NCI-H446 treated with DMSO at 0.1 percent for 48 hours (cell line): ENCODE measurements at regions not wholly inside any gene's neighbourhood (a gene's known extent, or its start where the extent isn't known, plus 50 kb on each side); places are given as distances from the start of the nearest gene placed in this dataset.
"Not testable (repeated sequence)": the region's sequence is repeated elsewhere in the genome, so short reads cannot be mapped to it uniquely, and the experiment has no call there.

Experiments used
- DNase-seq: peaks from one replicate; lab custom pipeline; 2025; lab: John Stamatoyannopoulos, UW

DNA sequence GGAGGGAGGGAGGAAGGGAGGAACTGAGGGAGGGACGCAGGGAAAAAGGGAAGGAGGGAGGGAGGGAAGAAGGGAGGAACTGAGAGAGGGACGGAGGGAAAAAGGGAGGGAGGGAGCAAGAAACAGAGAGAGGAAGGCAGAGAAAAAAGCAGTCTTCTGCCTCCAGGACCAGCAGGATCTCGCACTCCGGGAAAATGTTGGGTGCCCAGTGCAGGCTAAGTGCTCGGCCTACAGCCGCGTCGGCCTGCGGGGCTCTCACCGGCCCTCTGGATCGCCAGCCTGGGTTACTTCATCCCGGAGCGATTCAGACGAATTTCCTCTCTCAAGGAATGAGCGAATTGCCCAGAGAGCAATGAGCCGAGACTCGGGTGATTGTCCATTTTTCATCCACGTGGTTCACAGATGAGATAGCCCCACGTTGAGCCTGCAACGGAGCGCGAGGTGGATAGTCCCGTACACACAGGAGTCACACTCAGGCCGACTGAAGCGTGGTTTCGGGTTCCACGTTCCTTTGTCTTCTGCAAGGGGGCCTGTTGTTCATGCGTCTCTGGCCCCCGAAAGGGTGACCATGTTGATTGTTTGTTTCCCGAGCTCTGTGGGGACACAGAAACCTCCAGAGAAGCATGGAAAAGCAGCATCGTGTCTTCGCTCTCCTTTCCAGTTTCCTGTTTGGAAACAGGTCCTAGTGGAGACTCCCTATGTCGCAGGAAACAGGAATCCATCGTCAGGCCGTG lies 1937.1 kb upstream of the DEFB115 start:
- not testable (repeated sequence) for DNase-seq

DNA sequence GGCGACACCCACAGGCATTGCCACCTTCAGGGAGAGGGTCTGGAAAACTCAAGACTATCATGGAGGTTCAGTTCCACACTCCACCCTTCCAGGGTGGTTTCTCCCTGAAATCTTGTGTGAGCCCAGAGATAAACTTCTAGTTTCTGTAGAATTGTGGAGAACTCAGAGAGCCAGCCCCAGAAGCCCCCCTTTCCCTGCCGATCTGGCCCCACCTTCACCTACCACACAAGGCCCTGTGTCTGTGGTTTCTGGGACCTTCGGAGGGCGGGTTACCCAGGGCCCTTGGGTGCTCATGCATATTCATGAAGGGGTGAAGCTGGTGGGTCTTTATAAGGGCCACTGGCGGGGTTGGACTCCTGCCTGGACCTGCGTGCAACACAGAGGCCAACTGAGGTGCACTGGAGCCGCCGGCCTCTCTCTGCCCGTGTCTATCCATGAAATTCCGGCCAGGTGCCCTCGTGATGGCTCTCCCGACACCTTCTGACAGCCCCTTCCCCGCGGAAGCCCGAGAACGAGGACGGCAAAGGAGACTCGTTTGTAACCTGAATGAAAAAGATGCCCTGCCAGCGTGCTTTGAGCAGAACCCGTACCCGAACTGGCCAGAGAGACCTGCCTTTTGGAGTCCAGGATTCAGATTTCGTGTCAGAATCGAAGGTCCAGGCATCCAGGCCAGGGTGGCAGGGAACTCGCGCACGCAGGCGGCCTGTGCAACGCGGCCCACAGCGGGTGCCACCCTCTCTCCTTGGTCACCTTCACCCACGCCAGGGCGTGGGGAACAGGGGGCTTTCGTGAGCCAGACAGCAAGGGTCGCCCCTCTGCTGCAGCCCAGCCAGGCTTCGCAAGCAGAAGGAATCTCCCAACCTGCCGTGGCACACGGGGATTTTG lies 1933.6 kb upstream of the DEFB115 start:
- not testable (repeated sequence) for DNase-seq

DNA sequence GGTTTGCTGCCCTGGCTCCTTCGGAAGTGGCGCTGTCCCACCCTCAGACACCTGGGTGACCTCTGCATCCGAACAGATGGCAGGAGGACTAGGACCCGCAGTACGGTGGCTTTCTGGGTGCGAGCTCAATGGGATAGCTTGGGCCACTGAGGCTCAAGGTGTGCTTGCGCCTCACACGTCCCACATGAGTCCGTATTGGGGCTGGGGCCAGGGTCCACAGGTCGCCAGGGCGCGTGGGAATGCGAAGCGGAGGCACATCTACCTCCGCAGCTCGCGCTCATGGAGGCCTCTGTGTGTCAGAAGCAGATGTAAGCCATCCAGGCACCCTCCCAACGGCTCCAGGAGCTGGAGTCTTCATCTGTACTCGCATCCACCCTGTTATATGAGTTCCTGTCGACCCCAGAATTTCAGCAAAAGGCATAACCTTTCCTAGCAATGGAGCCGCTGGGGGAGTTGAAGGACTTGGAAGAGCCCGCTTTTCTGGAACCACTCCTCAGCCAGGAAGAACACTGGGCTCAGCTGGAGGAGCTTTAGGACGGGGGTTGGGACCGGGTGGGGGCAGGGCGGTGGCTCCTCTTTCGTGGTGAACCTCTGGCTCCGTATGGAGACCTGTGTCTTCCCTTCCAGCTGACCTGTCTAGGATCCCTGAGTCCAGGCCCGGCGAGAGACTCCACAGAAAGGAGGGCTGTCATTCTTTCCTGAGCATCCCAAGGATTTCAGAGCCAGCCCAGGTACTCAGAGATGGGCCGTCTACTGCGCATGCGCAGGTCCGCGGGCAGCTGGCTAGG lies 1932.8 kb upstream of the DEFB115 start:
- DNase-seq: not testable (repeated sequence)

DNA sequence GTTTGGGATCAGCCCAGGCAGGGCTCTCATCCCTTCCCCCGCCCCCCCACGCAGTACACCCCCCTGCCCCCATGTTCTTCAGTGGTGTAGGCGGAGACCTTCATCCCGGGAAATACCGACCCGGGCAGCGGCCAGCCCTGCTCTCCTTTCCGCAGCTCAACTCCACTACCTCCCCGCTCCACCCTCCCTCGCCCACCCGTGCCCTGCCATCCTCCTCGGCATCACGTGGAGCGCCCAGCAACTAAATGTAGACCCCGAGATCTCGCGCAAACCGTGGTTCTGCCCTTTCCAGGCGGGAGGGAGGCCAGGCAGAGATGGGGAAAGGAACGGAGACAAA lies 1932.2 kb upstream of the DEFB115 start:
- DNase-seq: no peak

DNA sequence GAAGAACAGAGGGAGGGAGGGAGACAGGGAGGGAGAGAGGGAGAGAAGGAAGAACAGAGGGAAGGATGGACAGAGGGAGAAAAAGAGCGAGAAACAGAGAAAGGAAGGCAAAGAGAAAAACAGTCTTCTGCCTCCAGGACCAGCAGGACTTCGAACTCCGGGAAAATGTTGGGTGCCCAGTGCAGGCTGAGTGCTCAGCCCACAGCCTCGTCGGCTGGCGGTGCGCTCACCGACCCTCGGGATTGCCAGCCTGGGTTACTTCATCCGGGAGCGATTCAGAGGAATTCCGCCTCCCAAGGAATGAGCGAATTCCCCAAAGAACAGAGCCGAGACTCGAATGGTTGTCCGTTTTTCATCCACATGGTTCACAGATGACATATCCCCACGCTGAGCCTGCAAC lies 1931.7 kb upstream of the DEFB115 start:
- not testable (repeated sequence) for DNase-seq

DNA sequence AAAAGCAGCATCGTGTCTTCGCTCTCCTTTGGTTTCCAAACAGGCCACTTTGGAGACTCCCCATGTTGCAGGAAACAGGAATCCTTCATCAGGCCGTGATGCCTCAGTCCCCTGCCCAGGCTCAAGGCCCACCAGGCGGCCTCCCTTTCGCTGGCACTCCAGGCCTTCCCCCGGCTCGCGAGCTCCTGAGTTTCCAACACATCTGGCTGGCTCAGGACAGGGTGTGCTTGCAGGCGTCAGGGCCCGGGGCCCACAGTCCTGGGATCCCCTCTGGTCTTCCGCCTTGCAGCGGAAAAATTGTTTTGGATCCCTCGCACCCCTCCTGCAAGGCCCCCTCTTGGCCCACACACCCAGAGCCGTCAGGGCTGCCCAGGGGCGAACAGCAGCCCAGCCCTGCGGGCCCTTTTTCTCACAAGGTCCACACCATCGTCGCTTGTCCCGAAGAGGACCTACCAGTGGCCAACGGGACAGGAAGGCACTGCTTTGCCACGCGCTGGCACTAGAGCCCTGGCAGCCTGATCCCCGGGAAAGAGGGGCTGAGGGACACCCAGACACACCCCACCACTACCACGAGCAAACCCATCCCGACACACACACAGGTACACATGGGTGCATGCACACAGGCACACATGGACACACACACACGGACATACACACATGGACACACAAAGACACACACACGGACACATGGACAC lies 1930.9 kb upstream of the DEFB115 start:
- no peak for DNase-seq

DNA sequence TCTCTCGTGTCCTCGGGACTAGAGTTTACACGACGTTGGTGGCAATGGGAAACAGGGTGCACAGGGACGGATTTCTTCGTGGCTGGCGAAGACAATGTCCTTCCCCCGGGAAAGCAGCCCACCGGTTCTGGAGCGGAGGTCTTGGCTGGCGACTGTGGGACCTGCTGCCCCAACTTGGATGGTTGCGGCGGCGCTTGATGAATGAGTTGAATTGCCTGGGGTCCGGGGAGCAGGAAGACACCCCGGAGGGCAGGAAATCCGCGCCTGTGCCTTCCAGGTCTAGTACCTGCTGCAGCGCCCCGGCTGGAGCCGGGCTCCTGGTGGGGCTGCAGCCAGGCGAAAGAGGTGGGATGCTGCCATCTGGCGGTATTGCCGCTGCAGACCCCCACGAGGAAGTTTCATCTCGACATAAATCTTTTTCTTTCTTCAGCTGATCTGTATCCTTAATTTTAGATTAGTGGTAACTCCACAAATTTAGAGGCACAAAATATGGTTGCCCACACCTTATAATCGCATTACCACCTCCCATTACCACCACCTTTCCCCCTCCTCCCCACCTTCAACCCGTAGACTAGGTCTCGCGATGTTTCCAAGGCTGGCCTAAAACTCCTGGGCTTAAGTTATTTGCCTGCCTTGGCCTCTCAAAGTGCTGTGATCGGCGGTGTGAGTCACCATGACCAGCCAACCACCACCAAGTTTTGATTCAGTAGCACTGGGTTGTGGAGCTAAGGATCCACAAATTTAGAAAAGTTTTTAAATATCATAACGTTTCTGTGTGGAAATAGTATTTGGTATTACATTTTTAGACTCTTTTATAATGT lies 1929.7 kb upstream of the DEFB115 start:
- not testable (repeated sequence) for DNase-seq

DNA sequence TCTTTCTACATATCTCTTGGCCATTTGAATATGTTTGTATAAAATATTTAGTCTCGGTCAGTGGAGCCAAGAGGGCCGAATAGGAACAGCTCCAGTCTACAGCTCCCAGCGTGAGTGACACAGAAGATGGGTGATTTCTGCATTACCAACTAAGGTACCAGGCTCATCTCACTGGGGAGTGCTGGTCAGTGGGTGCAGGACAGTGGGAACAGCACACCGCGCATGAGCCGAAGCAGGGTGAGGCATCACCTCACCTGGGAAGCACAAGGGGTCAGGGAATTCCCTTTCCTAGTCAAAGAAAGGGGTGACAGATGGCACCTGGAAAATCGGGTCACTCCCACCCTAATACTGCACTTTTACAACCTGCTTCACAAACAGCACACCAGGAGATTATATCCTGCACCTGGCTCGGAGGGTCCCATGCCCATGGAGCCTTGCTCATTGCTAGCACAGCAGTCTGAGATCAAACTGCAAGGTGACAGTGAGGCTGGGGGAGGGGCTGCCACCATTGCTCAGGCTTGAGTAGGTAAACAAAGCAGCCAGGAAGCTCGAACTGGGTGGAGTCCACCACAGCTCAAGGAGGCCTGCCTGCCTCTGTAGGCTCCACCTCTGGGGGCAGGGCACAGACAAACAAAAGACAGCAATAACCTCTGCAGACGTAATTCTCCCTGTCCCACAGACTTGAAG lies 1926.9 kb upstream of the DEFB115 start:
- DNase-seq: not testable (repeated sequence)

DNA sequence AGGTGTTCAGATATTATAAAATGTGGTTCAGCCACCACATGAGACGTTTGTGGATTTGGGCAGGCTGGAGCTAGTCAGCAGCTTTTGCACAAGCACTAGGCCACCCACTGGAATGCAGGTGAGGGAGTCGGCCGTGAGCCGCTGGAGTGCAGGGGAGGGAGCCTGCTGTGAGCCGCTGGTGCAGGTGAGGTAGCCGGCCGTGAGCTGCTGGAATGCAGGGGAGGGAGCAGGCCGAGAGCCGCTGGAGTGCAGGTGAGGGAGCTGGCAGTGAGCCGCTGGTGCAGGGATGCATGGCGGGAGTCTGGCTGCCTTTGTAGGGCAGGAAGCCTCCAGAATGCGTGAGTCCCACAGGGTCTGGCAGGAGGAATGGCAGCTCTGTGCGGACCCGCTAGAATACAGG lies 1907.6 kb upstream of the DEFB115 start:
- DNase-seq: no peak

DNA sequence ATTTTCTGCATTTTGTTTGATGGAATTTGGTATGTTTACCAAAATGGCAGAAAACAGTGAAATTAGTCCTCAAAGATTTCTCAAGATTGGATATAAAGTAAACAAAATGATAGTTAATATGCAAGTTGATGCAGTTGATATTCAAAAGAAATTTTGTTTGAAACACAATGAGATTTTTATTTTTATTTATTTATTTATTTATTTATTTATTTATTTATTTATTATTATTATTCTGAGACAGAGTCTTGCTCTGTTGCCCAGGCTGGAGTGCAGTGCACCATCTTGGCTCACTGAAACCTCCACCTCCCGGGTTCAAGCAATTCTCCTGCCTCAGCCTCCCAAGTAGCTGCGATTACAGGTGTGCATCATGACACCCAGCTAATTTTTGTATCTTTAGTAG lies 1881.5 kb upstream of the DEFB115 start:
- DNase-seq: not testable (repeated sequence)

DNA sequence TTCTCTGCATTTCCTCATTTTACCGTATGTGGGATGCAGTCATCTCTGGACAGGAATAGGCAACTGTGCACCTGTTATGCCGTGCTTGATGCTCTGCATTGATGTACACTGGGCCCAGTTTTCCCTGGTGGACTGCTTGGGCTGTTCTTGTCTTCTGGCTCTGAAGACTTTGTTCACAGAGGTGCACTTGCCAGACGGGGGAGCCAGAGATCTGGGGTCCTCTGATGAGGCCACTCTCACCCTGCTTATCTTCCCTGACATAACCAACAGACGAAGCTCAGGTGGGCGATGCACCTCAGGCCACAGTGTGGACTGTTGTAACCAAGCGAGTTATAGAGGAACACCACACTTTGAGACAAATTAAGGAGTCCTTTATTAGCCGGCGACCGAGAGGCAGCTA lies 1864.6 kb upstream of the DEFB115 start:
- DNase-seq: not testable (repeated sequence)

DNA sequence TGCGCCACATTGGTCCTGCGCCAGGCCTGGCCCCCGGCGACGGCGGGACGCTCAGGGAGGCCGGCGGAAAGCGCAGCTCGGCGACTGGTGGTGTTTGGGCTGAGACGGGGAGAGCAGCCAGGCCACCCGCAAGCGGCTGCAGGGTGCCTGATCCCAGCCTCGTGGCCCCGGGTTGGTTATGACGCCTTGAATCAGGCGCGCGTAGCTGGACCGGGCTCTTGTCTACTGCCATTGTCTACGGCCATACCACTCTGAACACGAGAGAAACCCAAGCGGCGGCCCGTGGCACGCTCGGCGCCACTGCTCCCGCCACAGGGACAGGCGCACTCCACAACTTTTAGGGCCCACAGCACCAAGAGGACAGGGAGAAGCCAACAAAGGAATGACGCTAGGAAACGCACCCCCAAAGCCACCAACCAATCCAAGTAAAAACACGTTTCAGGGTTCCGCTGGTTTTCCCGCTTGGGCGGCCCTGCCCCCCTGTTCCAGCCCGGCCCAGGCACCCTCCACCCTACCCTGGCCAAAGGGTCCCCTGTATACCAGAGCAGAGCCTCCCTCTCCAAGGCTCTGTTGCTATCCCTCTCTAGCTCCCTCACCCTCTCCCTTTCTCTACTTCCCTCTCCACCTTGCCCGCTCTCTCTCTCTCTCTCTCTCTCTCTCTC lies 1849.3 kb upstream of the DEFB115 start:
- no peak for DNase-seq

DNA sequence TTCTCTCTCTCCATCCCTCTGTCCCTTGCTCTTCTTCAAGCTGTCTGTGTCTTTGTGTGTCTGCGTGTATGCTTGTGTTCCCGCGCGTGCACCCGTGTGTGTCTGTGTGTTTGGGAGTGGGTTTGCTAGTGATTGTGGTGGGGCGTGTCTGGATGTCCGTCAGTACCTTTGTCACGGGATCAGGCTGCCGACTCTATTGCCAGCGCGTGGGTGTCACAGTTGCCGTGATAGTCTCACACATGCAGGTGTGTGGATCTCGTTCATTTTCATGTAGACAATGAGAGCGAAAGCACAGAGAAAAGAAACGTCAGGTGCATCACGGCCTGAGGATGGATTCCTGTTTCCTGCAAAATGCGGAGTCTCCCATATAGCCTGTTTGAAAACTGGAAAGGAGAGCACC lies 1848.8 kb upstream of the DEFB115 start:
- DNase-seq: not testable (repeated sequence)

DNA sequence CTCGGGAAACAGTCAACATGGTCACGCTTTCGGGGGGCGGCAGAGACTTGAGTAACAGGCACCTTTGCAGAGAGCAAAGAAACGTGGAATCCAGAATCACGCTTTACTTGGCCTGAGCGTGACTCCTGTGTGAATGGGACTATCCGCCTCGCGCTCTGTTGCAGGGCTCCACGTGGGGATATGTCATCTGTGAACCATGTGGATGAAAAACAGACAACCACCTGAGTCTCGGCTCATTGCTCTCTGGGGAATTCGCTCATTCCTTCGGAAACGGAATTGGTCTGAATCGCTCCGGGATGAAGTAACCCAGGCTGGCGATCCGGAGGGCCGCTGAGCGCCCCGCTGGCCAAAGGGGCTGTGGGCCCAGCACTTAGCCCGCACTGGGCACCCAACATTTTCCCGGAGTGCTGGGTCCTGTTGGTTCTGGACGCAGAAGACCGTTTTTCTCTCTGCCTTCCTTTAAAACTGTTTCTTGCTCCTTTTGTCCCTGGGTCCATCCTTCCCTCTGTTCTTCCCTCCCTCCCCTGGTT lies 1848.2 kb upstream of the DEFB115 start:
- not testable (repeated sequence) for DNase-seq

DNA sequence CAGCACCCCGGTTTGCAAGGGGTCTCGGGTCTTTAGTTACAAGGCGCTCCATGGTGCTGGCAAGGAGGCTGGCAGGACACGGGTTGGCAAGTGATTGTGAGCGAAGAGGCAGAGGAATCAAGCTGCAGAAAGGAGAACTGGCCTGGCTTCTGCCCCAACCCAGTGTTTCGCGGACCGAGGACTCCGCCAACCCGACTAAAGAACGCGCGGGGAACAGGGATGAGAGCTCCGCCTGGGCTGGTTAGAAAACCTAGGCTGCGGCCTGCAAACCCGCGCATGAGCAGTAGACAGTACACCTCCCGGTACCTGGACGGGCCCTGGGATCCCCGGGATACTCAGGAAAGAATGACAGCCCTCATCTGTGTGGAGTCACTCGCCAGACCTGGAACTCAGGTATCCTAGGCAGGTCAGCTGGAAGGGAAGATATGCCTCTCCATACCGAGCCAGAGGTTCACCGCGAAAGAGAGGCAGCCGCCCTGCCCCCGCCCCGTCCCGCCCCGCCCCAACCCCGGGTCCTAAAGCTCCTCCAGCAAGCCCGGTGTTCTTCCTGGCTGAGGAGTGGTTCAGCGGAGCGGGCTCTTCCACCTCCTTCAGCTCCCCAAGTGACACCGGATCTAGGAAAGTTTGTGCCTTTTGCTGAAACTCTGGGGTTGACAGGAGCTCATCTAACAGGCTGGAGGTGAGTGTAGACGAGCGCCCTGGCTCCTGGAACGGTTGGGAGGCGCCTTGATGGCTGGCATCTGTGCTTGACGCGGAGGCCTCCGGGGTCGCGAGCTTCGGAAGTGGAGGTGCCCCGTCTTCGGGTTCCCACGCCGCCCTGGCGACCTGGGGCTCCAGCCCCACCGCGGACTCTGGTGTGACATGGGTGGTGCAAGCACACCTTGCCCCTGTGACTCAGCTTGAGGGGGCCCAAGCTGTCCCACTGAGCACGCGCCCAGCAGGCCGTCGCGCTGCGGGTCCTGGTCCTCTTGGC lies 1847.3 kb upstream of the DEFB115 start:
- no peak for DNase-seq

DNA sequence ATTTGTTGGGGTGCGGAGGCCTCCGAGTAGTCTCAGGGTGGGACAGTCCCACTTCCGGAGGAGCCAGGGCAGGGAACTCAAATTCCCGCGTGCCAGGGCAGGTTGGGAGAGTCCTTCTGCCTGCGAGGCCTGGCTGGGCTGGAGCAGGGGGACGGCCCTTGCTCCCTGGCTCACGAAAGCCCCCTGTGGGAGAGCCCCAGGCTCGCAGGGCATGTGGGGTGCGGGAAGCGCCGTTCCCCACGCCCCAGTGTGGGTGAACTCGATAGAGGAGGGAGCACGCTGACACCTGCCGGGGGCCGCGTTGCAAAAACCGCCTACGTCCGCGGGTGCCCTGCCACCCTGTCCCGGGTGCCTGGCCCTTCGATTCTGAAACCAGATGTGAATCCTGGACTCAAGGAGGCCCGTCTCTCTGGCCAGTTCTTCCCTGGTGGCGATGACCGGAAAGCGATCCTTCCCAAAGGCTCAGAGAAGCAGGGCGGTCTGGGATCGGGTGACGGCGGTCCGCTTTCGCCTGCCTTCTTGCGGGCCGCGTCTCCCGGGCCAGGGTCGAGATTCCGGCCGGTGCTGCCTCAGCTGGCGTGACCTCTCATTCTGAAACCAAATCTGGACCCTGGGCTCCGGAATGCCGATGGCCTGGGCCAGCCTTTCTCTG lies 1846.5 kb upstream of the DEFB115 start:
- DNase-seq: no peak

DNA sequence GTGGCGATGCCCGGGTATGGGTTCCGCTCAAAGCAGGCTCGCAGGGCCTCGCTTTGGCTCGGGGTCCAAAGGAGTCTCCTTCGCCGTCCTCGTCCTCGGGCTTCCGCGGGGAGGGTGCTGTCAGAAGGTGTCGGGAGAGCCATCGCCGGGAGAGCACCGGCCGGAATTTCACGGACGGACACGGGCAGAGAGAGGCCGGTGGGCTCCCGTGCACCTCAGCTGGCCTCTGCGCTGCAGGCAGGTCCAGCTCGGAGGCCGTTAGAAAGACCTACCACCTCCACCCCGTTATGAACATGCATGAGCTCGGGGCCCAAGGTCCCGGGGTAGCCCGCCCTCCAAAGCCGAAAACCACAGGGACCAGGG lies 1846.0 kb upstream of the DEFB115 start:
- not testable (repeated sequence) for DNase-seq

DNA sequence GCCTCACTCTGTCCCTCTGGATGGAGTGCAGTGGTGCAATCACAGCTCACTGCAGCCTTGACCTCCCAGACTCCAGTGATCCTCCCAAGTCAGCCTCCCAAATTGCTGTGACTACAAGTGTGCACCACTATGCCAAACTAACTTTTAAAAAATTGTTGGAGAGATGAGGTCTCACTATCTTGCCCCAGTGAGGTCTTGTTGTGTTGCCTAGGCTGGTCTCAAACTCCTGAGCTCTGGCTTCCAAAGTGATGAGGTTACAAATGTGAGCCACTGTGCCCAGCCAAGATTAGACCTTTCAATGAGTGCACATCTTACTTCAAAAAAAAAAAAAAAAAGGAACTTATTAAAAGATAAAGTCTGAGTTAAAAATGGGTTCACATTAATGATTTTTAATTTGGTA lies 1838.1 kb upstream of the DEFB115 start:
- DNase-seq: no peak
